ENCODE measurements at regions not wholly inside any gene's neighbourhood (a gene's known extent, or its start where the extent isn't known, plus 50 kb on each side); places are given as distances from the start of the nearest gene placed in this dataset.
A peak's percentile ranks its signal among the peaks of the same experiment; 100 is the strongest.

DNA sequence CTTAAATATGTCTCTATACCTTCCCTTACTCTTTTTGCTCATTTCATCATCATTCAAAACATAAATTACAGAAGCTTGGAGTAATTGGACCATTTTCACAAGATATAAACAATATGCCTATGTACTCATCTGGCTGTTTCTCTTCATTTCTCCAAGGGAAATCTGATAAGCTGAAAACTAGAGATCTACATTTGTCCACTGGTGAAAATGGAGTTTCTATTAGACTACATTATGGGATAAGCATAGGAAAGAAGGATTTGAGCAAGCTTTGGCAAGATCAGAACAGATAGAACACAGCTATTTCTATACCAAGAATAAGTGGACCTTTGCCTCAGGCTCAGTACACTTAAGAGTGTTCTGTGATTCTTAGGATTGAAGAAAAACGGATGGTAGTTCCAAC, 404.4 kb downstream of the GASK1B start:
- no peaks in the 10 kb centered on the region for H3K27me3 ChIP-seq (replicated peaks)
- DNase-seq, result no peak
- in situ Hi-C loops (cut with HindIII; ENCODE audit: low pct_ligation_motif_present, low sequenced_read_pairs), result no loop called here

DNA sequence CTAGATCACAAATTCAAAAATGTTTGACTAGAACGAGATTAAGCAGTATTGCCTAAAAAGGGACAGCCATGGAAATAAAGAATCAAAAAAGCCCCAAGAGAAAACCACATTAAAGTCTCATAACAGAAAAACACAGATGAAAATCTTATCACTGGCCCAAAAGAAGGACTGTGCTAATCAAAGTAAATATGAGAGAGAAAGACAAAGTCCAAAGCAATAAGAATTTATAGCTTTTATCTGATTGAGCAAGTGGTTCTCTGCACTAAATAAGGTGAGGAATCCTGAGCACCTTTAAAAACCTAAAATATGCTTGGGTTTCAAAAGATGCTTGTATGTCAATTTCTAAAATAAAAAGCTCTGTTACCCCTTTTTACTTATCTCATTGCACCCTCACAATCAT, 409.3 kb downstream of the GASK1B start:
- H3K4me3 ChIP-seq (ENCODE audit: low read depth, low read length), result no peak overlapping the region
- H3K27me3 ChIP-seq (replicated peaks), result no peaks in the 10 kb centered on the region
- TF ChIP-seq, protein P1, sequence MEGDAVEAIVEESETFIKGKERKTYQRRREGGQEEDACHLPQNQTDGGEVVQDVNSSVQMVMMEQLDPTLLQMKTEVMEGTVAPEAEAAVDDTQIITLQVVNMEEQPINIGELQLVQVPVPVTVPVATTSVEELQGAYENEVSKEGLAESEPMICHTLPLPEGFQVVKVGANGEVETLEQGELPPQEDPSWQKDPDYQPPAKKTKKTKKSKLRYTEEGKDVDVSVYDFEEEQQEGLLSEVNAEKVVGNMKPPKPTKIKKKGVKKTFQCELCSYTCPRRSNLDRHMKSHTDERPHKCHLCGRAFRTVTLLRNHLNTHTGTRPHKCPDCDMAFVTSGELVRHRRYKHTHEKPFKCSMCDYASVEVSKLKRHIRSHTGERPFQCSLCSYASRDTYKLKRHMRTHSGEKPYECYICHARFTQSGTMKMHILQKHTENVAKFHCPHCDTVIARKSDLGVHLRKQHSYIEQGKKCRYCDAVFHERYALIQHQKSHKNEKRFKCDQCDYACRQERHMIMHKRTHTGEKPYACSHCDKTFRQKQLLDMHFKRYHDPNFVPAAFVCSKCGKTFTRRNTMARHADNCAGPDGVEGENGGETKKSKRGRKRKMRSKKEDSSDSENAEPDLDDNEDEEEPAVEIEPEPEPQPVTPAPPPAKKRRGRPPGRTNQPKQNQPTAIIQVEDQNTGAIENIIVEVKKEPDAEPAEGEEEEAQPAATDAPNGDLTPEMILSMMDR (IDR thresholded peaks at IDR 0.05; ENCODE audit: low read depth, low read length, missing control alignments), result no peak
- in situ Hi-C loops (cut with HindIII; ENCODE audit: low pct_ligation_motif_present, low sequenced_read_pairs), result no loop called here
- H3K36me3 ChIP-seq (replicated peaks), result no peaks in the 10 kb centered on the region
- no peak overlapping the region for H3K27ac ChIP-seq
- no peak for DNase-seq

More for the DNA sequence above, 404.4 kb downstream of the GASK1B start:
- H3K36me3 ChIP-seq (replicated peaks), result no peaks in the 10 kb centered on the region
- TF ChIP-seq, protein P1 (IDR thresholded peaks at IDR 0.05; ENCODE audit: low read depth, low read length, missing control alignments), result no peak
- H3K4me3 ChIP-seq (ENCODE audit: low read depth, low read length), result no peak overlapping the region
- H3K27ac ChIP-seq, result no peak overlapping the region

DNA sequence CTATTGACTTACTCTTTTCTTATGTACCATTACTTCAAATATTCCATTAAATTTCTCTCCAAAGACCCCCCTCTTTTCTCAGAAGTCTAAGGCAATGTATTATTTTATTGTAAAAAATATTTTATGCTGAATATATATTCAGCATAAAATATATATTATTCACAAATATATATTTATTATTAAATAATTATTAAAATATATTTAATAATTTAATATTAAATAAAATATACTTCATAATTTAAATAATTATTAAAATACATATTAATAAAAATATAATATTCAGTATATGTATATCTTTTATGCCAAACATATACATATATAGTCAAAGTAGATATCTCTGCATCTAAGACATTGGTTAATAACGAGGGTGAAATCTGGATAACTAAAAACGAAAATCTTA, 418.4 kb downstream of the GASK1B start:
- Histone ChIP-seq H3K27ac (no peak overlapping the region), H3K36me3 (replicated peaks) (no peaks in the 10 kb centered on the region), H3K27me3 (replicated peaks) (no peaks in the 10 kb centered on the region), H3K4me3 (ENCODE audit: low read depth, low read length) (no peak overlapping the region)
- TF ChIP-seq, protein P1 (IDR thresholded peaks at IDR 0.05; ENCODE audit: low read depth, low read length, missing control alignments), result no peak
- in situ Hi-C loops (cut with HindIII; ENCODE audit: low pct_ligation_motif_present, low sequenced_read_pairs), result no loop called here
- no peak for DNase-seq

DNA sequence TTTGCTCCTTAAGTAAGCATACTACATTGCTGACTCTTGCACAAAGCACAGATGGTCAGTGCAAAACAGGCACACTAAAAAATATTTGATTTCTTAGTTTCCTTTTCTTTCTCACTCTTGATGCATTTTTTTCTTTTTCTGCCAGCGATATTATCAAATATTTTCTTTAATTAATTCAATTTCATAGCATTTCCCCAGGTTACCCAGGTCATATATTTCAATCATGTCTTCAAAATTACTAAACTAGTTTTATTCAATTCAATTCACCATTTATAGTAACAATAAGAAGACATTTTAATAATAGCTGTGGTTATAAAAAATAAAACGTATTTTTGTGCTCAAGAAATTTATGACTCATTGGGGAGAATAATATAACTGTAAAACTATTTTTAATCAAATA, 421.2 kb downstream of the GASK1B start:
- DNase-seq, result no peak
- Histone ChIP-seq H3K4me3 (ENCODE audit: low read depth, low read length) (no peak overlapping the region), H3K27me3 (replicated peaks) (no peaks in the 10 kb centered on the region), H3K27ac (no peak overlapping the region), H3K36me3 (replicated peaks) (no peaks in the 10 kb centered on the region)
- in situ Hi-C loops (cut with HindIII; ENCODE audit: low pct_ligation_motif_present, low sequenced_read_pairs), result no loop called here
- TF ChIP-seq, protein P1 (IDR thresholded peaks at IDR 0.05; ENCODE audit: low read depth, low read length, missing control alignments), result no peak

DNA sequence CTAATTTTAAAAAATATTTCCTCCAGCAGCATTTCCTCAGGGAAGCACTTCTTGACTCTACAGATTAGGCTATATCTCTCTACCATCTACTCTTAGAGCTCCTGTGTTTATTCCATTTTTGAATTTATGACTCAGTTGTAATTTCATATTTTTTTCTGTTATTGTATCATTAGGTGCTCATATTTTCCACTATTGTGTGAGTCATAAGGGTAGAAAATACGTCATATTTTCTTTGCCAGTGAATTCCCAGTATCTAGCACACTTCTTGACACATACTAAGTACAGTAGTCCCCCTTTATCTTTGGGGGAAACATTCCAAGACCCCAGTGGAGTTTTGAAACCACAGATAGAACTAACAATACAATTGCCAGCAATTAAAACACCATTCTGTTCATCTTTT, 431.2 kb downstream of the GASK1B start:
- in situ Hi-C loops (cut with HindIII; ENCODE audit: low pct_ligation_motif_present, low sequenced_read_pairs), result no loop called here
- no peak for DNase-seq
- TF ChIP-seq, protein P1 (IDR thresholded peaks at IDR 0.05; ENCODE audit: low read depth, low read length, missing control alignments), result no peak
- Histone ChIP-seq H3K4me3 (ENCODE audit: low read depth, low read length) (no peak overlapping the region), H3K36me3 (replicated peaks) (no peaks in the 10 kb centered on the region), H3K27me3 (replicated peaks) (no peaks in the 10 kb centered on the region), H3K27ac (no peak overlapping the region)

DNA sequence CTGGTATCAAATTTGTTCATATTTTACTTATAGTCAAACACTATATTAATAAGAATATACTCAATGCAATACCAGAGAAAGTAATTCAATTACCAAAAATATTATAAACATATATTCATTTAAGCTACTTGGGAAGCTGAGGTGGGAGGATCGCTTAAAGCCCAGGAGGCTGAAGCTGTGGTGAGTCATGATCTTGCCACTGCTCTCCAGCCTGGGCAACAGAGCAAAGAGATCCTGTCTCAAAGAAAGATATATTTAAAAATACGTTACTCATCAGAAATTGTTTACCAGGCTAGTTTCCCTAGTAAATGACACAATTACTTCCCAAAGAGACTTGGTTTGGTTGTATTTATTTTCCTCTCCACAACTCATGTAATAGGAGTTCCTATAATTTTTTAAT, 433.6 kb downstream of the GASK1B start:
- TF ChIP-seq, protein P1 (IDR thresholded peaks at IDR 0.05; ENCODE audit: low read depth, low read length, missing control alignments), result no peak
- no peaks in the 10 kb centered on the region for H3K27me3 ChIP-seq (replicated peaks)
- H3K27ac ChIP-seq, result no peak overlapping the region
- H3K36me3 ChIP-seq (replicated peaks), result no peaks in the 10 kb centered on the region
- in situ Hi-C loops (cut with HindIII; ENCODE audit: low pct_ligation_motif_present, low sequenced_read_pairs), result no loop called here
- DNase-seq, result peak; percentile 56
- H3K4me3 ChIP-seq (ENCODE audit: low read depth, low read length), result no peak overlapping the region
